ENCODE measurements at regions not wholly inside any gene's neighbourhood (a gene's known extent, or its start where the extent isn't known, plus 50 kb on each side); places are given as distances from the start of the nearest gene placed in this dataset.

- no peak for DNase-seq (ENCODE audit: low read depth in 2 of 3, low spot score in 2 of 3)
Measured at GRCh38 chr2:226011716-226012450, 612.4 kb downstream of the NYAP2 start.

GRCh38 chr2:226002438-226002837 lies 602.9 kb downstream of the NYAP2 start:
- no peak for DNase-seq (ENCODE audit: low read depth in 2 of 3, low spot score in 2 of 3)

GRCh38 chr2:226001716-226002115 lies 602.2 kb downstream of the NYAP2 start:
- no peak for DNase-seq (ENCODE audit: low read depth in 2 of 3, low spot score in 2 of 3)

DNA sequence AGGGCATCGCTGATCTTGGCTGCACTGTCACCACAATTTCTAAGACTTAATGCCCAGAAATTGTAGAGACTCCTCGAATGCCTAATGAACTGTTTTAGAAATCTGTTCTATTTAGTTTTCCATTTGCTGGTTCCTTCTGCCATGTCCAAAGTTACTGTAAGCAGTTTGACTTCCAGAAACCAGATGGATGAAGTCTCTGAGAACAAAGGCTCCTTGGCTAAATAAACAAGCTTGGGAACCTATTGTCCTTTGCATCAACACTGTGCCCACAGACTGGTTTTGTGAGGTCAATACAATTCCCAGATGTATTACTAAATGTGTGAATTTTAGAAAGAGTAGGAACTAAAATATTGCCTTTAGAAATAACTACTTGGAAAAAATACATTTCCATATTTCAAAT lies 600.2 kb downstream of the NYAP2 start:
- DNase-seq (ENCODE audit: low read depth in 2 of 3, low spot score in 2 of 3): no peak

DNA sequence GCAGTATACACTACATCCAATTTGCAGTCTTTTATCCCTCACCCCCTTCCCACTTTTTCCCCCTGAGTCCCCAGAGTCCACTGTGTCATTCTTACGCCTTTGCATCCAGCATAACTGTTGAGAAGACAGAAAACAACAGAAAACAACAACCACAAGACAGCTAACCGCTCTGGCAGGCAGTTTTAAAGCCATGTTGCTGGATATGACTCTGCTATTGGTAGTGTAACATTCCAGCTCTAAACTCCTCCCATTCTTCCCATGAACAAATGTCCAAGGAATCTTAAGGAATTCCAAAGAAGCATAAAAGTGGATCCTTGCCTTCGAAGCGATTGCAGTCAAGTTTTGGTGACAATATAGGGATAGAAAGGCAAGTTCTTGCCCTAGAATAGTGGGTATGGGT lies 599.1 kb downstream of the NYAP2 start:
- no peak for DNase-seq (ENCODE audit: low read depth in 2 of 3, low spot score in 2 of 3)

- DNase-seq (ENCODE audit: low read depth in 2 of 3, low spot score in 2 of 3): no peak
Measured at GRCh38 chr2:225998116-225998515, 598.6 kb downstream of the NYAP2 start.

DNA sequence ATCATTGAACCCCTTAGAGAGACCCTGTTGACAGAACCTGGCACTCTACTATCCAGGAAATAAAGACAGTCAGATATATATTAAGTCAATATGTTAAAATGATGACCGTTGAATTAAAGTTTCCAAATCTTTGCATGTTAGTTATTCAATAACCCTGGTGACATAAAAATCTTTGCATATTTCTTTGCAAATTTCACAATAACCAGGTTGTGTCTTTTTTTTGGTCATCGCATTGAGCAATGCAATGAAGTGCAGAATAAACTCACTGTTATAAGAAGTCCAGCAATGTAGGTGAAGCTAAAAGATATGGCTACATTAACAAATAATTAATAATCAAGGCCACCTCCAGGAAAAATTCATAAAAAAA lies 596.9 kb downstream of the NYAP2 start:
- no peak for DNase-seq (ENCODE audit: low read depth in 2 of 3, low spot score in 2 of 3)

DNA sequence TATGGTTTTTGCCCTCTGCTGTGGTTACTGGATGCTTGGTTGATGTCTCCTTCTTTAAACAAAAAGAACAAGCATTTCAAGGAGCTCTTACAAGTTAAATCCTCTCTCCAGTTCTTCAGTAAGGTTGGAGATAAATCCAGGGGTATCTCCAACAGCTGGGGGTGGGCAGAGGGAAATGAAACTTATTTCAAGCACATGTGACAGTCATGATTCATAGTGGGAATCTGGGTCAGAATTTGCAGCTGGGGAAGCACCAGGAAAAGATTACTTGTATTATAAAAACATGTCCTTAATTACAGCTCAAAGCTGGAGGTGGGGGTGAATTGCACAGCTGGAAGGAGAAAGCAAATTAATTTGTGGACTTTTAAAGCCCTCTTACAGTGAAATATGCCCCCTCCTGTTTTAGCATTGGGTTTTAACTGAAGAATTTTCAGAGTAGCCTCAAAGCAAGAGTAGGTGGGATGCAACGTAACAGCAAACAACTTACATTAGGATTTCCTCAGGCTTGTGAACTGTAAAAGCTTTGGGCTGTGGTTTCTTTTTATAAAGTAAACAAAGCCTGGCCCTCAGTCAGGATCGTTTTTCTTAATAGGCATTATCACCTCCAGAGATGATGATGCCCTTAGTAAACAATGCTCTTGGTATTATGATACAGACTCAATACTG lies 596.4 kb downstream of the NYAP2 start:
- no peak for DNase-seq (ENCODE audit: low read depth in 2 of 3, low spot score in 2 of 3)

DNA sequence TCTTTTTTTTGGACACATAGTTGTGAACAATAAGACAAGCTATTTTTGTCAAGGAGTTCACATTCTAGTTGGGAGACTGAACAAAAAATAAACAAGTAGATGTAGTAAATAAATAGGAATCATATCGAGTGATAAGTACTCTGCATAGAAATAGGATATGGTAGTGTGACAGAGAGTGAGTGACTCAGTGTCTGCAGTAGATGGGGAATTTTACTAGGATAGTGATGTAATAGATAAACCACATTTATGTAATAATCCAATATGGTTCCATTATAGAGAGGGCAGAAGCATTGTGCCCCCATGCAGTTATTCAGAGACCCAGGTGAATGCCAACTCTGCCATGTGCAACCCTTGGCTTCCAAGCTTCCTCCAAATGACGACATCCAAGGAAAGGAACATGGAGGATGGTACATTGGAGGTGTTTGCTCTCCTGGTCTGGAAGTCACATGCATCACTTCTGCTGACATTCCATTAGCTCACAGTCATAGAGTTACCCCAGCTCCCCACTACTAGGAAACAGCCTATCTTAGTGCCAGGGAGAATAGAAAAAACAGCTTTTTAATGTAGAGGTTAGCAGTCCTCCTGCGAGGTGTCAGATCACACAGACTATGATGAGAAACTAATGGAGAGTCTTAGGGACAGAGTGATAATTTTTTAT lies 595.4 kb downstream of the NYAP2 start:
- no peak for DNase-seq (ENCODE audit: low read depth in 2 of 3, low spot score in 2 of 3)

DNA sequence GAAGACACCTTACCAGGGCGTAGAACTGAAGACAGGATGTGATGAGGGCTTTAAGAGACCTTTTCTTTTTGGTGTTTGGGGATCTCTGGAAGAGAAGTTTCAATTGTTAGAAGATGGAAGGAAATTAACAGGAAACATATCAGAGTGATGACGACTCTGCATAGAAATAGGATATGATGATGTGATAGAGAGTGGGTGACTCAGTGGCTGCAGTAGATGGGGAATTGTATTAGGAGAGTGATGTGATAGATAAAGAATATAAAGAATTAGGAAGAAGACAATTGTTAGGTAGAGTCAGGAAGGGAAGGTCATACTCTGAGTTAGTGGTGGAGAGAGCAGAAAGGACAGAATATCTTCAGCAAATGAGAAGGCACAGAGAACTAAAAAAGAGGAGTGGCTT lies 593.9 kb downstream of the NYAP2 start:
- no peak for DNase-seq (ENCODE audit: low read depth in 2 of 3, low spot score in 2 of 3)

DNA sequence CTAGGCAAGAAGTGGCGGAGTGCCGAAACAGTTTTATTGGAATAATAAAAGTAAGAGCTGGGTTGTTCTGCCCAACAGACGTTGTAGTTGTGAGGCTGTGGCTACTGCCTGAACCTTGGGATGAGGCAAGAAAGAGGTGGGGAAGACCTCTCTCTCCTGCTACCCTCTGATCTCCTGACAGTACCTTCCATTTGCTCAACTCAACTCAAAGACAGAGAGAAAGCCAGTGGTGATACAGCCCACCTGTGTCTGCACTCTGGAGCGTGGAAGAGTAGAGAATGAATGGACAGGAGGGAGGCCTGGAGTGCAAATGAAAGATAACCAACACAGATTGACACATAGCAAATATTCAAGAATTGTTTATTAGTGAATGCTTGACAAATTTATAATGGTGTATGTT lies 590.3 kb downstream of the NYAP2 start:
- no peak for DNase-seq (ENCODE audit: low read depth in 2 of 3, low spot score in 2 of 3)

- DNase-seq (ENCODE audit: low read depth in 2 of 3, low spot score in 2 of 3): no peak
Measured at GRCh38 chr2:225980372-225980771, 580.9 kb downstream of the NYAP2 start.

DNA sequence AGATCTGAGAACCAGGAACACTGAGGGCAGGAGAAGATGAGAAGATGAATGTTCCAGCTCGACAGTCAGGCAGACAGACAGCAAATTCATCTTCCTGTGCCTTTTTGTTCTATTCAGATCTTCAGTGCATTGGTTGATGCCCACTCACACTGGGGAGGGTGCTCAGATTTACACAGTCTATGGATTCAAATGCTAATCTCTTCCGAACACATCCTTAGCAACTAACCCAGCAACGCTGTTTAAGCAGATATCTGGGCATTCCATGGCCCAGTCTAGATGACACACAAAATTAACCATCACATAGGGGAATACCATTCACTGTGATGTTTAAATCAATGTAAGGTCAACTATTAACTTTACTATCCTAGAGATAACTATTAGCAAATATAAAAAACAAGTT lies 571.9 kb downstream of the NYAP2 start:
- DNase-seq (ENCODE audit: low read depth in 2 of 3, low spot score in 2 of 3): no peak

DNA sequence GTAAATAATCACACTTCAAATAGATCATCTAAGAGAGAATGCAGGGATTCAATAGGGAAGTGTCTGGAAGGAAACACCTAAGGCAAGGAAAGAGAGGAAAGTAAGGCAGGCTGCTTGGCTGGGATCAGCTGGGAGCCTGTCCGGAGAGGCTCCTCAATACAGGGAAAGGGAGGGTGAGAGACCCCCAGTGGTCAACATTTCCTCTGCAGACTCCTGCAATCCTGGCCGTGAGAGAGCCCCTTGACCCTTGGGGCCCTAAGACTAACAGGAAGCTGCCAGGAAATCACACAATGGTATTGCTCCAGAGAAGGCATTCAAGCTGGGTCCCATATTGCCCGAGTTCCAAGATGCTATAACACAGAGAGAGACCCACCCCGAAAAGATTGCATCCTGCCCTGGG lies 549.4 kb downstream of the NYAP2 start:
- no peak for DNase-seq (ENCODE audit: low read depth in 2 of 3, low spot score in 2 of 3)

- no peak for DNase-seq (ENCODE audit: low read depth in 2 of 3, low spot score in 2 of 3)
Measured at GRCh38 chr2:225938991-225939390, 539.5 kb downstream of the NYAP2 start.

DNA sequence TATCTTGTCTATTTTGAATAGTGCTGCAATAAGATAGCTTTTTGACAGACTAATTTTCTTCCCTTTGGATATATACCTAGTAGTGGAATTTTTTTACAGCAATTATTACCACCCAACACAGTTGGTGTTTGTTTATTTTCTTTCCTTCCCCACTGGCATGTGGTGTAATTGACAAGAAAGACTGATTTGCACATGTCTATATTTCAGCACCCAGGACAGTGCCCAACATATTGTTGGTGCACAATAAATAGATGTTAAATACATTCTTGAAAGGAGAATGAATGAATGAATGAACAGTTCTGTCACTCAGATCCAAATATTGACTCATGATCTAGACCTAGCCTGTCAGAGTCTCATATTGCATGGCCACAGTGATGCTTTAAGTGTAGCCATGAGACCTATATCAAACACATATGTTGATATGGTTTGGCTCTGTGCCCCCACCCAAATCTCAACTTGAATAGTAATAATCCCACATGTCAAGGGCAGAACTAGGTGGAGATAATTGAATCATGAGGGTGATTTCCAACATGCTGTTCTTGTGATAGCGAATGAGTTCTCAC lies 538.2 kb downstream of the NYAP2 start:
- DNase-seq (ENCODE audit: low read depth in 2 of 3, low spot score in 2 of 3): no peak

- no peak for DNase-seq (ENCODE audit: low read depth in 2 of 3, low spot score in 2 of 3)
Measured at GRCh38 chr2:225932811-225933413, 533.4 kb downstream of the NYAP2 start.

- DNase-seq (ENCODE audit: low read depth in 2 of 3, low spot score in 2 of 3): no peak
Measured at GRCh38 chr2:225930687-225931086, 531.2 kb downstream of the NYAP2 start.

- DNase-seq (ENCODE audit: low read depth in 2 of 3, low spot score in 2 of 3): no peak
Measured at GRCh38 chr2:225920621-225921220, 521.2 kb downstream of the NYAP2 start.

- no peak for DNase-seq (ENCODE audit: low read depth in 2 of 3, low spot score in 2 of 3)
Measured at GRCh38 chr2:225916692-225917091, 517.2 kb downstream of the NYAP2 start.

DNA sequence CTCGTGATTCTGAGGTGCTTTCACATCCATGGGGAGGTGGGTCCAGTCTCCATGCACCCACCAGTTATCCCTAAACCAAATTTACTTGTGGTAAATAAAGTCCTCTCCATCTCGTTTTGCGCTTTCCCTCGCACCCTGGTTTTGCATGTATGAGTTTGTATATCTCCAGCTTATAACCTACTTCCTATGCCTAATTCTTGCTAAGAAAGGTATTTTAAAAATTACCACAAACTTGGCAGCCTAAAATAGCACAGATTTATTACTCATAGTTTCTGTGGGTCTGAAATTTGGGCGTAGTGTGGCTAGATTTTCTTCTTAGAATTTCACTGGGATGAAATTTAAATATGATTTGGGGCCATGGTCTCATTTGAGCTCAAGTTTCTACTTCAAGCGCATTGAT lies 511.5 kb downstream of the NYAP2 start:
- no peak for DNase-seq (ENCODE audit: low read depth in 2 of 3, low spot score in 2 of 3)
